ENCODE measurements at regions not wholly inside any gene's neighbourhood (a gene's known extent, or its start where the extent isn't known, plus 50 kb on each side); places are given as distances from the start of the nearest gene placed in this dataset.

- no peak for DNase-seq (ENCODE audit: low read depth, low spot score)
- TF ChIP-seq POLR2AphosphoS5 (IDR thresholded peaks at IDR 0.05; ENCODE audit: borderline replicate concordance, low read depth, low read length) (no peak), EZH2 (IDR thresholded peaks at IDR 0.05) (no peak), FOXP2 (optimal IDR thresholded peaks at IDR 0.05; ENCODE audit: control extremely low read depth, extremely low read length, insufficient read depth) (no peak)
- Histone ChIP-seq H3K9me3 (ENCODE audit: low read depth, low read length) (no peaks in the 10 kb centered on the region), H3K27ac (no peak overlapping the region), H3K36me3 (ENCODE audit: insufficient read depth, low read length) (no peaks in the 10 kb centered on the region), H3K9ac (ENCODE audit: insufficient read length) (no peak overlapping the region), H3K4me3 (no peak overlapping the region)
These were observed 136.5 kb upstream of the CHRNA7 start for GRCh38 chr15:31893780-31894179.

GRCh38 chr15:31897746-31898145, 132.6 kb upstream of the CHRNA7 start:
- TF ChIP-seq EZH2 (IDR thresholded peaks at IDR 0.05) (no peak), POLR2AphosphoS5 (IDR thresholded peaks at IDR 0.05; ENCODE audit: borderline replicate concordance, low read depth, low read length) (no peak), FOXP2 (optimal IDR thresholded peaks at IDR 0.05; ENCODE audit: control extremely low read depth, extremely low read length, insufficient read depth) (no peak)
- no peaks in the 10 kb centered on the region for H3K9me3 ChIP-seq (ENCODE audit: low read depth, low read length)
- DNase-seq (ENCODE audit: low read depth, low spot score) = no peak
- H3K27ac ChIP-seq = no peak overlapping the region
- H3K9ac ChIP-seq (ENCODE audit: insufficient read length) = no peak overlapping the region
- H3K4me3 ChIP-seq = no peak overlapping the region
- no peaks in the 10 kb centered on the region for H3K36me3 ChIP-seq (ENCODE audit: insufficient read depth, low read length)

GRCh38 chr15:31901501-31901900, 128.8 kb upstream of the CHRNA7 start:
- H3K4me3 ChIP-seq = no peak overlapping the region
- H3K9ac ChIP-seq (ENCODE audit: insufficient read length) = no peak overlapping the region
- no peaks in the 10 kb centered on the region for H3K9me3 ChIP-seq (ENCODE audit: low read depth, low read length)
- DNase-seq (ENCODE audit: low read depth, low spot score) = no peak
- no peak overlapping the region for H3K27ac ChIP-seq
- TF ChIP-seq EZH2 (IDR thresholded peaks at IDR 0.05) = no peak
- TF ChIP-seq POLR2AphosphoS5 (IDR thresholded peaks at IDR 0.05; ENCODE audit: borderline replicate concordance, low read depth, low read length) = no peak
- TF ChIP-seq FOXP2 (optimal IDR thresholded peaks at IDR 0.05; ENCODE audit: control extremely low read depth, extremely low read length, insufficient read depth) = no peak
- H3K36me3 ChIP-seq (ENCODE audit: insufficient read depth, low read length) = no peaks in the 10 kb centered on the region

GRCh38 chr15:31905054-31905453, 125.3 kb upstream of the CHRNA7 start:
- Histone ChIP-seq H3K27ac (no peak overlapping the region), H3K4me3 (no peak overlapping the region), H3K9ac (ENCODE audit: insufficient read length) (no peak overlapping the region), H3K9me3 (ENCODE audit: low read depth, low read length) (no peaks in the 10 kb centered on the region), H3K36me3 (ENCODE audit: insufficient read depth, low read length) (no peaks in the 10 kb centered on the region)
- DNase-seq (ENCODE audit: low read depth, low spot score) = no peak
- TF ChIP-seq EZH2 (IDR thresholded peaks at IDR 0.05) (no peak), FOXP2 (optimal IDR thresholded peaks at IDR 0.05; ENCODE audit: control extremely low read depth, extremely low read length, insufficient read depth) (no peak), POLR2AphosphoS5 (IDR thresholded peaks at IDR 0.05; ENCODE audit: borderline replicate concordance, low read depth, low read length) (no peak)

- TF ChIP-seq EZH2 (IDR thresholded peaks at IDR 0.05) = no peak
- H3K27ac ChIP-seq = no peak overlapping the region
These were observed 104.8 kb upstream of the CHRNA7 start for GRCh38 chr15:31925541-31925940.

GRCh38 chr15:31930967-31931366, 99.3 kb upstream of the CHRNA7 start:
- no peak for DNase-seq (ENCODE audit: low read depth, low spot score)
- H3K9me3 ChIP-seq (ENCODE audit: low read depth, low read length) = no peaks in the 10 kb centered on the region
- H3K27ac ChIP-seq = no peak overlapping the region
- H3K9ac ChIP-seq (ENCODE audit: insufficient read length) = no peak overlapping the region
- no peaks in the 10 kb centered on the region for H3K36me3 ChIP-seq (ENCODE audit: insufficient read depth, low read length)
- no peak overlapping the region for H3K4me3 ChIP-seq
- no peak for TF ChIP-seq FOXP2 (optimal IDR thresholded peaks at IDR 0.05; ENCODE audit: control extremely low read depth, extremely low read length, insufficient read depth)
- TF ChIP-seq POLR2AphosphoS5 (IDR thresholded peaks at IDR 0.05; ENCODE audit: borderline replicate concordance, low read depth, low read length) = no peak
- TF ChIP-seq EZH2 (IDR thresholded peaks at IDR 0.05) = no peak

More at GRCh38 chr15:31925541-31925940, 104.8 kb upstream of the CHRNA7 start:
- no peak overlapping the region for H3K4me3 ChIP-seq
- H3K9ac ChIP-seq (ENCODE audit: insufficient read length) = no peak overlapping the region
- no peak for DNase-seq (ENCODE audit: low read depth, low spot score)
- H3K9me3 ChIP-seq (ENCODE audit: low read depth, low read length) = no peaks in the 10 kb centered on the region
- H3K36me3 ChIP-seq (ENCODE audit: insufficient read depth, low read length) = no peaks in the 10 kb centered on the region

GRCh38 chr15:31932576-31932975, 97.7 kb upstream of the CHRNA7 start:
- TF ChIP-seq POLR2AphosphoS5 (IDR thresholded peaks at IDR 0.05; ENCODE audit: borderline replicate concordance, low read depth, low read length) = no peak
- TF ChIP-seq EZH2 (IDR thresholded peaks at IDR 0.05) = no peak
- TF ChIP-seq FOXP2 (optimal IDR thresholded peaks at IDR 0.05; ENCODE audit: control extremely low read depth, extremely low read length, insufficient read depth) = no peak
- H3K9me3 ChIP-seq (ENCODE audit: low read depth, low read length) = no peaks in the 10 kb centered on the region
- no peak overlapping the region for H3K27ac ChIP-seq
- H3K4me3 ChIP-seq = no peak overlapping the region
- no peak for DNase-seq (ENCODE audit: low read depth, low spot score)
- H3K9ac ChIP-seq (ENCODE audit: insufficient read length) = no peak overlapping the region
- no peaks in the 10 kb centered on the region for H3K36me3 ChIP-seq (ENCODE audit: insufficient read depth, low read length)

GRCh38 chr15:31934821-31935220, 95.5 kb upstream of the CHRNA7 start:
- H3K9me3 ChIP-seq (ENCODE audit: low read depth, low read length) = no peaks in the 10 kb centered on the region
- H3K27ac ChIP-seq = no peak overlapping the region
- TF ChIP-seq POLR2AphosphoS5 (IDR thresholded peaks at IDR 0.05; ENCODE audit: borderline replicate concordance, low read depth, low read length) = no peak
- TF ChIP-seq FOXP2 (optimal IDR thresholded peaks at IDR 0.05; ENCODE audit: control extremely low read depth, extremely low read length, insufficient read depth) = no peak
- no peak for TF ChIP-seq EZH2 (IDR thresholded peaks at IDR 0.05)
- H3K9ac ChIP-seq (ENCODE audit: insufficient read length) = no peak overlapping the region
- no peak overlapping the region for H3K4me3 ChIP-seq
- H3K36me3 ChIP-seq (ENCODE audit: insufficient read depth, low read length) = no peaks in the 10 kb centered on the region
- DNase-seq (ENCODE audit: low read depth, low spot score) = no peak

GRCh38 chr15:31953478-31953877, 76.8 kb upstream of the CHRNA7 start:
- Histone ChIP-seq H3K27ac (no peak overlapping the region), H3K4me3 (no peak overlapping the region), H3K9ac (ENCODE audit: insufficient read length) (no peak overlapping the region), H3K36me3 (ENCODE audit: insufficient read depth, low read length) (no peaks in the 10 kb centered on the region), H3K9me3 (ENCODE audit: low read depth, low read length) (no peaks in the 10 kb centered on the region)
- DNase-seq (ENCODE audit: low read depth, low spot score) = no peak
- no peak for TF ChIP-seq FOXP2 (optimal IDR thresholded peaks at IDR 0.05; ENCODE audit: control extremely low read depth, extremely low read length, insufficient read depth)
- no peak for TF ChIP-seq POLR2AphosphoS5 (IDR thresholded peaks at IDR 0.05; ENCODE audit: borderline replicate concordance, low read depth, low read length)
- TF ChIP-seq EZH2 (IDR thresholded peaks at IDR 0.05) = no peak
